Activated naive CD8-positive, alpha-beta T cell treated with anti-CD3 and anti-CD28 coated beads, Interleukin-2, amount 10 ng/mL, durations not matched to agents 7 days and 5 days (primary cell): ENCODE measurements at regions not wholly inside any gene's neighbourhood (a gene's known extent, or its start where the extent isn't known, plus 50 kb on each side); places are given as distances from the start of the nearest gene placed in this dataset.

ENCODE experiments used
- ATAC-seq: fragments of 150-1000 bp; cut with Tn5 transposase; one replicate; pipeline ENCODE4 v1.10.0; 2021; ENCODE audit warnings: low read depth, moderate library complexity
- POLR2A ChIA-PET: fragments of 350-600 bp; sonication (Branson Sonifier 250); formaldehyde crosslinking; loops from one replicate; lab custom pipeline; 2021; ENCODE audit warnings: antibody characterized with exemption; lab: Charles Lee
- DNase-seq: peaks from one replicate; pipeline ENCODE4 v3.0.0; 2021
- H3K27ac Mint-ChIP-seq: one replicate; pipeline ENCODE4 v1.8.0; 2022; ENCODE audit warnings: mild to moderate bottlenecking, mixed read lengths
- H3K27me3 Mint-ChIP-seq: one replicate; pipeline ENCODE4 v1.8.0; 2022; ENCODE audit warnings: mild to moderate bottlenecking, moderate library complexity, mixed read lengths
- H3K36me3 Mint-ChIP-seq: one replicate; pipeline ENCODE4 v1.8.0; 2021; ENCODE audit warnings: mild to moderate bottlenecking, mixed read lengths
- H3K4me1 Mint-ChIP-seq: one replicate; pipeline ENCODE4 v1.8.0; 2021; ENCODE audit warnings: mixed read lengths
- H3K4me3 Mint-ChIP-seq: one replicate; pipeline ENCODE4 v1.8.0; 2022; ENCODE audit warnings: mild to moderate bottlenecking, moderate library complexity, mixed read lengths
- H3K9me3 Mint-ChIP-seq: one replicate; pipeline ENCODE4 v1.8.0; 2021; ENCODE audit warnings: mixed read lengths

- POLR2A ChIA-PET, result interaction anchor here (1.1 kb wide), 1 partner anchor 93 kb away, joined by 3 read pairs; the partner anchor contains the start of gene PICALM
- no peak overlapping the region for H3K4me3 Mint-ChIP-seq
- H3K4me1 Mint-ChIP-seq, result peaks cover 13% of the 10 kb centered on the region
- no peak for ATAC-seq
- no peak for DNase-seq
- peaks cover 2% of the 10 kb centered on the region for H3K36me3 Mint-ChIP-seq
- H3K27ac Mint-ChIP-seq, result no peak overlapping the region
- peaks cover 2% of the 10 kb centered on the region for H3K9me3 Mint-ChIP-seq
- H3K27me3 Mint-ChIP-seq, result no peaks in the 10 kb centered on the region
These were observed 83.2 kb upstream of the EED start for GRCh38 chr11:86161336-86161735.

- Mint-ChIP-seq H3K9me3 (peaks cover 2% of the 10 kb centered on the region), H3K4me3 (no peak overlapping the region), H3K27me3 (no peaks in the 10 kb centered on the region), H3K4me1 (peaks cover 13% of the 10 kb centered on the region), H3K36me3 (peaks cover 2% of the 10 kb centered on the region), H3K27ac (no peak overlapping the region)
- ATAC-seq (no peak), DNase-seq (no peak)
- POLR2A ChIA-PET, result interaction anchor here (1.1 kb wide), 1 partner anchor 92 kb away, joined by 3 read pairs; the partner anchor contains the start of gene PICALM
These were observed 83.9 kb upstream of the EED start for GRCh38 chr11:86160541-86161149.

DNA sequence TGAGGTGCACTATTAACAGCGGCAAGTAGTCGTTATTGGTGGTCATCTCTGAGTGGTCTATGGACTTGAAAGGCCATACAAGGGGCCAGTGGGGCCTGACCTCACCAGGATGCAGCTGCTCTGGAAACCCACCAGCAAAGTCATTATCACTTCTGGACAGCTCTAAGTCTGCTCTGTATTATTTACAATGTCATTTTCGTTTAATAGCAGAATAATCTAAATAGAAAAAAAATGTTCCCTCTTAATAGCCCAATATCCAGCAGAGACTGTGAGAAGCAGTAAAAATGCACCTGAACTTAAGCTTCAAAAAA, 85.0 kb upstream of the EED start:
- Mint-ChIP-seq H3K27ac (no peak overlapping the region), H3K4me3 (no peak overlapping the region), H3K4me1 (peaks cover 13% of the 10 kb centered on the region), H3K9me3 (peaks cover 2% of the 10 kb centered on the region), H3K27me3 (no peaks in the 10 kb centered on the region), H3K36me3 (peaks cover 2% of the 10 kb centered on the region)
- DNase-seq (no peak), ATAC-seq (no peak)
- POLR2A ChIA-PET, result no interaction called here

GRCh38 chr11:86158704-86159580, 85.6 kb upstream of the EED start:
- Mint-ChIP-seq H3K27me3 (no peaks in the 10 kb centered on the region), H3K27ac (no peak overlapping the region), H3K9me3 (peaks cover 2% of the 10 kb centered on the region), H3K4me3 (no peak overlapping the region), H3K4me1 (peaks cover 13% of the 10 kb centered on the region), H3K36me3 (peaks cover 2% of the 10 kb centered on the region)
- ATAC-seq, result no peak
- POLR2A ChIA-PET, result no interaction called here
- DNase-seq, result no peak

DNA sequence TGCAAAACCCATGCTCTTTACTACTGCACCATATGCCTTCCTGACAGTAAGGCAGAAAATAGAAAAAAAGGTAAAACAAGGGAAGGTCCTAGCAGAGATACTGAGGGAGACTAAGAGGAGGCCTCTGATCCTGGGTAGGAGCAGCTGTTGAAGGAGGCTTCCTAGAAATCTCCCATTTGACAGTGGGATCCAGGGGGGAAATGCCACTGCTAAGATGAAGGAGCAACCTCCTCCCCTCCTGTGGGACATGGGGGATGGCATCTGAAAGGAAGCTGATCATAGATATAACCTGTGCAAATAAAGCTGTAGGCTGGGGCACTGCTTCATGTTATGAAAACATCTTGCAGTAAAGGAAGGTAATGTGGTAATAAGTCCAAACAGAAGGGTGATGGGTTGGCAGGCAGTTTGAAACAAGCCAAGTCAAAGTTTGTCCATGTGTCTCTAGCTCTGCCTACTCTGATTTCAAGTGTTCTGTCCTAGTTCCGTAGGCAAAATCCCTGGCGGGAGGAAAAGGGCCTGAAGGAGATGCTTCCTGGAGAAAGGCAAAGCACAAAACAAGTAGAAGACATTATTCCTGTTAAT, 86.7 kb upstream of the EED start:
- Mint-ChIP-seq H3K4me1 (peaks cover 16% of the 10 kb centered on the region), H3K27me3 (no peaks in the 10 kb centered on the region), H3K36me3 (peaks cover 2% of the 10 kb centered on the region), H3K4me3 (no peak overlapping the region), H3K9me3 (peaks cover 2% of the 10 kb centered on the region), H3K27ac (no peak overlapping the region)
- ATAC-seq (no peak), DNase-seq (no peak)
- POLR2A ChIA-PET, result no interaction called here

DNA sequence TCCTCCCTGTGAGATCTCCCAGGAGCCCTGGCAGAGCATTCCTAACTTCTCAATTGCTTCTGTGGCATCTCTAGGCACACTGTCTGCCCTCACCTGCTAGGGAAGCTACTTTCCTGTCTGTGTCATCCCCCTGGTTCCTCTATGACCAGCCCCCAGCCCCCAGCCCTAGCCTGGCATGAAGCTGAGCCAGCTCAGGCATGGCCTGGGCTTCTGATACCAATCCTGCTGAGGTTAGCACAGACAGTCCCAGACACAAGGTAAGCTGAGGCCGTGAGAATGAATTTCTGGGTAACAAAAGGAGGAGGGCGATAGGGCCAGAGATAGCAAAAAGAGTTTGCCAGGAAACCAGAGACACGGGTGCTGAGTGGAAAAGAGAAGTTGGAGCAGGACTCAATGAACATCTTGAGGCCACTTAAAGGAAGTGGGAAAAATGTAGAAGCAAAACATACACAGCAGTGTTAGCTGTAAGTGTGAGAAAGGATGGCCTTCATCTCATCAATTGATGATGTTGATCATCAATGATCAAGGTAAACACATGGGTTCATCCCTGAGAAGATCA, 87.6 kb upstream of the PICALM start:
- Mint-ChIP-seq H3K27me3 (no peaks in the 10 kb centered on the region), H3K9me3 (peaks cover 2% of the 10 kb centered on the region), H3K4me3 (no peak overlapping the region), H3K27ac (no peak overlapping the region), H3K36me3 (peaks cover 2% of the 10 kb centered on the region), H3K4me1 (peaks cover 25% of the 10 kb centered on the region)
- no peak for ATAC-seq
- POLR2A ChIA-PET, result interaction anchor here (0.6 kb wide), 1 partner anchor 474 kb away, joined by 5 read pairs; no protein-coding TSS in a partner anchor
- no peak for DNase-seq

- ATAC-seq, result no peak
- H3K27ac Mint-ChIP-seq, result no peak overlapping the region
- POLR2A ChIA-PET, result no interaction called here
These were observed 86.4 kb upstream of the PICALM start for GRCh38 chr11:86155200-86155844.

GRCh38 chr11:86153439-86153838, 84.6 kb upstream of the PICALM start:
- H3K27ac Mint-ChIP-seq, result no peak overlapping the region
- no peak for ATAC-seq
- H3K9me3 Mint-ChIP-seq, result no peaks in the 10 kb centered on the region
- no peaks in the 10 kb centered on the region for H3K27me3 Mint-ChIP-seq
- POLR2A ChIA-PET, result no interaction called here
- DNase-seq, result no peak
- no peaks in the 10 kb centered on the region for H3K36me3 Mint-ChIP-seq
- peaks cover 26% of the 10 kb centered on the region for H3K4me1 Mint-ChIP-seq
- no peak overlapping the region for H3K4me3 Mint-ChIP-seq

More at GRCh38 chr11:86155200-86155844, 86.4 kb upstream of the PICALM start:
- no peaks in the 10 kb centered on the region for H3K27me3 Mint-ChIP-seq
- H3K9me3 Mint-ChIP-seq, result no peaks in the 10 kb centered on the region
- peaks cover 31% of the 10 kb centered on the region for H3K4me1 Mint-ChIP-seq
- H3K4me3 Mint-ChIP-seq, result no peak overlapping the region
- no peaks in the 10 kb centered on the region for H3K36me3 Mint-ChIP-seq
- DNase-seq, result no peak

GRCh38 chr11:86152901-86153300, 84.0 kb upstream of the PICALM start:
- Mint-ChIP-seq H3K4me3 (no peak overlapping the region), H3K36me3 (no peaks in the 10 kb centered on the region), H3K27ac (no peak overlapping the region), H3K27me3 (peaks cover 3% of the 10 kb centered on the region), H3K4me1 (peaks cover 22% of the 10 kb centered on the region), H3K9me3 (no peaks in the 10 kb centered on the region)
- no peak for ATAC-seq
- DNase-seq, result no peak
- POLR2A ChIA-PET, result no interaction called here

DNA sequence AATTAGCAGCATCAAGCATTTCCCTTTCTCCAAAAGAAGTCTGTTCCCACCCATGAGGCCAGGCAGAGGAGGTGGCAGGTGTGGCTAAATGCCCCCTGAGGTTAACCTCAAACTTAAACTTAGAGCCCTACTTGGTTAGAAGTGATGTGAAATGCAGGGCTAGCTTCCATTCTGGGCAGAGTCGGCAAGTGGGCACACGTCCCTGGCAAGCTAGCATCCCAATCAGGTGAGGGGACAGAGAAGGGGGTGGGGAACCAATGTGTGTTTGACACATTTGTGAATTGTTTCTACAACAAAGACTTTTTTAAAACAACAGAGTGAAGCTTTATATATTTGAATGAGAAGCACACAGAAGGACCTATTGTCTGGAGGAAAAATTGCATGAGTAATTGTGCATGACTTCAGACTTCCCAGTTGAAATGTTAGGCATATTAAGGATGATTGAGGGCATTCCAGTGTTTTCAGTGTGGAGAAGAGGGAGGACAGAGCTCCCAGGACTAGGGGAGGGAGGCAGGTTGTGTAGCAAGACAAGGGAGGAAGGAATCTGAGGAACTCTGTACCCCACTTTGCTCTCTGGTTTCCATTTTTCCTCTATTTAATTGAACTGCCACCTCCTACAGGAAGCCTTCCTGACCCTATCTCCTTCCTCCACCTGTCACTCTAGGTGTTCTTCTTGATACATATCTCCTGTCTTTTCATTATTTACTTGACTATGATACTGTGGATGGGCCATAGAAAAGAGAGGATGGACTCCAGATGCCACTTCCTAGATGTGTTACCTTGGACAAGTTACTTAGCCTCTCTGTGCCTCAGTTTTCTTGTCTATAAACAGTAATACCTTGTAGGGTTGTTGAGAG, 83.3 kb upstream of the PICALM start:
- Mint-ChIP-seq H3K36me3 (no peaks in the 10 kb centered on the region), H3K9me3 (no peaks in the 10 kb centered on the region), H3K27ac (peak overlapping the region; percentile 1), H3K4me3 (no peak overlapping the region), H3K27me3 (peaks cover 3% of the 10 kb centered on the region), H3K4me1 (peaks cover 22% of the 10 kb centered on the region)
- POLR2A ChIA-PET, result interaction anchor here (1.5 kb wide), 1 partner anchor 14 kb away, joined by 4 read pairs; no protein-coding TSS in a partner anchor
- no peak for DNase-seq
- no peak for ATAC-seq

GRCh38 chr11:86151174-86152005, 82.5 kb upstream of the PICALM start:
- H3K4me1 Mint-ChIP-seq, result peaks cover 25% of the 10 kb centered on the region
- peak overlapping the region; percentile 18 for H3K27ac Mint-ChIP-seq
- peak; percentile 52 for ATAC-seq
- no peaks in the 10 kb centered on the region for H3K9me3 Mint-ChIP-seq
- peaks cover 3% of the 10 kb centered on the region for H3K27me3 Mint-ChIP-seq
- no peak for DNase-seq
- H3K36me3 Mint-ChIP-seq, result peaks cover 4% of the 10 kb centered on the region
- POLR2A ChIA-PET, result interaction anchor here (1.5 kb wide), 1 partner anchor 13 kb away, joined by 4 read pairs; no protein-coding TSS in a partner anchor
- no peak overlapping the region for H3K4me3 Mint-ChIP-seq

DNA sequence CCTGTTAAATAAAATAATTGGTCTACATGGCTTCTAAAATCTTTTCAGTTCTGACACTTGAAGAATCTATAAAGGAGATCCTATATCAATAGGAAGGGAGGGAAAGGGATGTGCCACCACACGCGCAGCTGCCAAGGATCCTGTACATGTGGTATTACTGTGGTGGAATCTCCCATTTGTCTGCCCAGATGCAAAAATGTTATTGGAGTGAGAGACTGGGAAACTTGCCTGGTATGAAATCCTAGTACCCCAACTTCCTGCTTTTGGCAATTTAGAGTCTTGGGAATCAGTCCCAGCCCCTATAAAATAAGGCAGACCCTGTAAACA, 81.9 kb upstream of the PICALM start:
- Mint-ChIP-seq H3K9me3 (no peaks in the 10 kb centered on the region), H3K4me3 (no peak overlapping the region), H3K27me3 (peaks cover 3% of the 10 kb centered on the region), H3K4me1 (peaks cover 25% of the 10 kb centered on the region), H3K27ac (no peak overlapping the region), H3K36me3 (peaks cover 4% of the 10 kb centered on the region)
- no peak for ATAC-seq
- POLR2A ChIA-PET, result interaction anchor here (1.5 kb wide), 1 partner anchor 12 kb away, joined by 4 read pairs; no protein-coding TSS in a partner anchor
- no peak for DNase-seq
